ENCODE measurements at regions not wholly inside any gene's neighbourhood (a gene's known extent, or its start where the extent isn't known, plus 50 kb on each side); places are given as distances from the start of the nearest gene placed in this dataset.

- WGBS, 2 donors, result 88 to 91% methylated on average over 1 of the region's 1 CpG
Measured at GRCh38 chr2:48259811-48260210, 54.7 kb upstream of the FOXN2 start.

DNA sequence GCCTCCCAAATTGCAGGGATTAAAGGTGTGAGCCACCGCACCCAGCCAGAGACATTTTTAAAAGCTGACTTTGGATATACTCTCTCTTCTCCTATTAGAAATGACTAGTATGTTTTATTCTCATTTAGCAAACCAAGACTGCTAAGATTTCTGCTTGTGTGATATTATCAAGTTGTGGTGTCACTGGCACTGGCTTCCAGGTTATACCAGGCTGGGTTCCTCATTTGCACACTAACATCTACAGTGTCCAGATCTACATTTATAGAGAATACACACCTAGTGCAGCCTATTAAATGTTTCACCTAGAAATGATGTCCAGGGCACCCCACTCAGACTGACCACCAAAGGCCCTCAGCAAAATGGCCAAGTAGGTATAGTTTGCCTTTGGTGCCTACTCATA lies 49.9 kb upstream of the FOXN2 start:
- ATAC-seq, result no peak
- H3K36me3 ChIP-seq, result no peaks in the 10 kb centered on the region
- 100% methylated on average over 1 of the region's 1 CpG for WGBS, 2 donors

More at GRCh38 chr2:48259811-48260210, 54.7 kb upstream of the FOXN2 start:
- no peaks in the 10 kb centered on the region for H3K27me3 ChIP-seq
- H3K27ac ChIP-seq, result no peak overlapping the region
- peaks cover 0 to 9% (median 0%) of the 10 kb centered on the region in 9 donors for H3K4me1 ChIP-seq
- TF ChIP-seq, protein P1, sequence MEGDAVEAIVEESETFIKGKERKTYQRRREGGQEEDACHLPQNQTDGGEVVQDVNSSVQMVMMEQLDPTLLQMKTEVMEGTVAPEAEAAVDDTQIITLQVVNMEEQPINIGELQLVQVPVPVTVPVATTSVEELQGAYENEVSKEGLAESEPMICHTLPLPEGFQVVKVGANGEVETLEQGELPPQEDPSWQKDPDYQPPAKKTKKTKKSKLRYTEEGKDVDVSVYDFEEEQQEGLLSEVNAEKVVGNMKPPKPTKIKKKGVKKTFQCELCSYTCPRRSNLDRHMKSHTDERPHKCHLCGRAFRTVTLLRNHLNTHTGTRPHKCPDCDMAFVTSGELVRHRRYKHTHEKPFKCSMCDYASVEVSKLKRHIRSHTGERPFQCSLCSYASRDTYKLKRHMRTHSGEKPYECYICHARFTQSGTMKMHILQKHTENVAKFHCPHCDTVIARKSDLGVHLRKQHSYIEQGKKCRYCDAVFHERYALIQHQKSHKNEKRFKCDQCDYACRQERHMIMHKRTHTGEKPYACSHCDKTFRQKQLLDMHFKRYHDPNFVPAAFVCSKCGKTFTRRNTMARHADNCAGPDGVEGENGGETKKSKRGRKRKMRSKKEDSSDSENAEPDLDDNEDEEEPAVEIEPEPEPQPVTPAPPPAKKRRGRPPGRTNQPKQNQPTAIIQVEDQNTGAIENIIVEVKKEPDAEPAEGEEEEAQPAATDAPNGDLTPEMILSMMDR (IDR thresholded peaks at IDR 0.05), result no peak
- no peak overlapping the region for H3K4me3 ChIP-seq
- H3K36me3 ChIP-seq, result no peaks in the 10 kb centered on the region
- ATAC-seq (no peak), DNase-seq (no peak)
- intact Hi-C loops (cut with DNase I), result loop anchor here in 1 of 10 donors (10.0 kb wide), 1 partner anchor 355 kb away; the partner anchor contains the start of gene FBXO11
- H3K9me3 ChIP-seq, result no peaks in the 10 kb centered on the region

More for the DNA sequence above, 49.9 kb upstream of the FOXN2 start:
- Histone ChIP-seq H3K4me1 (peaks cover 0 to 11% (median 0%) of the 10 kb centered on the region in 9 donors), H3K4me3 (no peak overlapping the region), H3K27ac (no peak overlapping the region), H3K9me3 (no peaks in the 10 kb centered on the region), H3K27me3 (no peaks in the 10 kb centered on the region)
- DNase-seq, result no peak
- TF ChIP-seq, protein P1 (IDR thresholded peaks at IDR 0.05), result no peak
- intact Hi-C loops (cut with DNase I), result no loop called here

All from heart right ventricle (tissue), 16 donors.